ENCODE measurements at regions not wholly inside any gene's neighbourhood (a gene's known extent, or its start where the extent isn't known, plus 50 kb on each side); places are given as distances from the start of the nearest gene placed in this dataset.

DNA sequence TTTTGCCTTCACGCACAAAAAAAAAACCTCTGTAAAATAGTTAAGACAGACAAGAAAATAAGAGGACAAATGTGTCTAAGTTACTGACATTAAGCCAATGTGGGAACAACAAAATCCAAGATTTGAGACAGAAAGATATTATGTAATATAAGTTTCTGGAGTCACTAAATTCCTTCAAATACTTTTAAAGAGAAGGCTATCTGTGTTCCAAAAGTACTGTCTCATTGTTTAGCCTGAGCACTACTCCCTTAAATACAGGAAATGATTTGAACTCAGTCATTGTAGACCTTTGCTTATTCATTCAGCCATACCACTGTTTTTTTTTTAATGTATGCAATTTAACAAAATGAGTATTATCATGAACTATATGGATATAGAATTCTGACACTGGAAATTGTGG, 82.7 kb upstream of the KITLG start:
- TF ChIP-seq, protein P1, sequence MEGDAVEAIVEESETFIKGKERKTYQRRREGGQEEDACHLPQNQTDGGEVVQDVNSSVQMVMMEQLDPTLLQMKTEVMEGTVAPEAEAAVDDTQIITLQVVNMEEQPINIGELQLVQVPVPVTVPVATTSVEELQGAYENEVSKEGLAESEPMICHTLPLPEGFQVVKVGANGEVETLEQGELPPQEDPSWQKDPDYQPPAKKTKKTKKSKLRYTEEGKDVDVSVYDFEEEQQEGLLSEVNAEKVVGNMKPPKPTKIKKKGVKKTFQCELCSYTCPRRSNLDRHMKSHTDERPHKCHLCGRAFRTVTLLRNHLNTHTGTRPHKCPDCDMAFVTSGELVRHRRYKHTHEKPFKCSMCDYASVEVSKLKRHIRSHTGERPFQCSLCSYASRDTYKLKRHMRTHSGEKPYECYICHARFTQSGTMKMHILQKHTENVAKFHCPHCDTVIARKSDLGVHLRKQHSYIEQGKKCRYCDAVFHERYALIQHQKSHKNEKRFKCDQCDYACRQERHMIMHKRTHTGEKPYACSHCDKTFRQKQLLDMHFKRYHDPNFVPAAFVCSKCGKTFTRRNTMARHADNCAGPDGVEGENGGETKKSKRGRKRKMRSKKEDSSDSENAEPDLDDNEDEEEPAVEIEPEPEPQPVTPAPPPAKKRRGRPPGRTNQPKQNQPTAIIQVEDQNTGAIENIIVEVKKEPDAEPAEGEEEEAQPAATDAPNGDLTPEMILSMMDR (conservative IDR thresholded peaks at IDR 0.05; ENCODE audit: low read depth, low read length), result no peak
- TF ChIP-seq EZH2 (IDR thresholded peaks at IDR 0.05; ENCODE audit: low read length, unreplicated experiment), result no peak
- no peak for TF ChIP-seq EZH2phosphoT487 (IDR thresholded peaks at IDR 0.05; ENCODE audit: borderline replicate concordance, low read length)
